ENCODE measurements at regions not wholly inside any gene's neighbourhood (a gene's known extent, or its start where the extent isn't known, plus 50 kb on each side); places are given as distances from the start of the nearest gene placed in this dataset.

GRCh38 chr5:3889412-3890142, 293.9 kb downstream of the IRX1 start:
- no peak overlapping the region for H2AFZ ChIP-seq
- no peaks in the 10 kb centered on the region for H3K79me2 ChIP-seq
- no peak overlapping the region for H3K9ac ChIP-seq
- H3K27ac ChIP-seq = no peak overlapping the region
- no peak overlapping the region for H3K4me3 ChIP-seq (ENCODE audit: low read depth, low read length)
- no peaks in the 10 kb centered on the region for H3K27me3 ChIP-seq (ENCODE audit: control insufficient read depth, insufficient read depth, low read length)
- no peaks in the 10 kb centered on the region for H3K9me3 ChIP-seq (ENCODE audit: control insufficient read depth, low read length)
- no peak for TF ChIP-seq CTCF (IDR thresholded peaks at IDR 0.05)
- H3K4me1 ChIP-seq = no peaks in the 10 kb centered on the region
- no peak overlapping the region for H3K4me2 ChIP-seq (ENCODE audit: low read length)
- no peaks in the 10 kb centered on the region for H3K36me3 ChIP-seq (ENCODE audit: control insufficient read depth, insufficient read depth, low read length)

- no peak overlapping the region for H3K9ac ChIP-seq
- H3K4me1 ChIP-seq = no peaks in the 10 kb centered on the region
- no peaks in the 10 kb centered on the region for H3K27me3 ChIP-seq (ENCODE audit: control insufficient read depth, insufficient read depth, low read length)
- H3K27ac ChIP-seq = no peak overlapping the region
- H2AFZ ChIP-seq = no peak overlapping the region
- H3K9me3 ChIP-seq (ENCODE audit: control insufficient read depth, low read length) = no peaks in the 10 kb centered on the region
- H3K79me2 ChIP-seq = no peaks in the 10 kb centered on the region
- no peaks in the 10 kb centered on the region for H3K36me3 ChIP-seq (ENCODE audit: control insufficient read depth, insufficient read depth, low read length)
- H3K4me2 ChIP-seq (ENCODE audit: low read length) = no peak overlapping the region
- no peak for TF ChIP-seq CTCF (IDR thresholded peaks at IDR 0.05)
- no peak overlapping the region for H3K4me3 ChIP-seq (ENCODE audit: low read depth, low read length)
These were observed 295.5 kb downstream of the IRX1 start for GRCh38 chr5:3891113-3891512.

- Histone ChIP-seq H3K9me3 (ENCODE audit: control insufficient read depth, low read length) (no peaks in the 10 kb centered on the region), H3K27ac (no peak overlapping the region), H3K36me3 (ENCODE audit: control insufficient read depth, insufficient read depth, low read length) (no peaks in the 10 kb centered on the region), H3K27me3 (ENCODE audit: control insufficient read depth, insufficient read depth, low read length) (no peaks in the 10 kb centered on the region), H3K4me1 (no peaks in the 10 kb centered on the region), H3K79me2 (no peaks in the 10 kb centered on the region), H2AFZ (no peak overlapping the region), H3K9ac (no peak overlapping the region), H3K4me2 (ENCODE audit: low read length) (no peak overlapping the region), H3K4me3 (ENCODE audit: low read depth, low read length) (no peak overlapping the region)
- TF ChIP-seq CTCF (IDR thresholded peaks at IDR 0.05) = no peak
These were observed 297.9 kb downstream of the IRX1 start for GRCh38 chr5:3893527-3893926.

- H3K27ac ChIP-seq = no peak overlapping the region
- no peak overlapping the region for H3K9ac ChIP-seq
- no peak overlapping the region for H3K4me3 ChIP-seq (ENCODE audit: low read depth, low read length)
- no peaks in the 10 kb centered on the region for H3K4me1 ChIP-seq
- H2AFZ ChIP-seq = no peak overlapping the region
- H3K36me3 ChIP-seq (ENCODE audit: control insufficient read depth, insufficient read depth, low read length) = no peaks in the 10 kb centered on the region
- no peaks in the 10 kb centered on the region for H3K79me2 ChIP-seq
- no peaks in the 10 kb centered on the region for H3K27me3 ChIP-seq (ENCODE audit: control insufficient read depth, insufficient read depth, low read length)
- TF ChIP-seq CTCF (IDR thresholded peaks at IDR 0.05) = no peak
- H3K4me2 ChIP-seq (ENCODE audit: low read length) = no peak overlapping the region
- no peaks in the 10 kb centered on the region for H3K9me3 ChIP-seq (ENCODE audit: control insufficient read depth, low read length)
These were observed 298.3 kb downstream of the IRX1 start for GRCh38 chr5:3893975-3894374.

- Histone ChIP-seq H3K79me2 (no peaks in the 10 kb centered on the region), H3K4me3 (ENCODE audit: low read depth, low read length) (no peak overlapping the region), H3K36me3 (ENCODE audit: control insufficient read depth, insufficient read depth, low read length) (no peaks in the 10 kb centered on the region), H2AFZ (no peak overlapping the region), H3K27me3 (ENCODE audit: control insufficient read depth, insufficient read depth, low read length) (no peaks in the 10 kb centered on the region), H3K9ac (no peak overlapping the region), H3K27ac (no peak overlapping the region), H3K4me2 (ENCODE audit: low read length) (no peak overlapping the region), H3K9me3 (ENCODE audit: control insufficient read depth, low read length) (no peaks in the 10 kb centered on the region), H3K4me1 (no peaks in the 10 kb centered on the region)
- no peak for TF ChIP-seq CTCF (IDR thresholded peaks at IDR 0.05)
These were observed 300.5 kb downstream of the IRX1 start for GRCh38 chr5:3896098-3896497.
